BLaER1 treated with 17β-estradiol and CSF1 and Interleukin-3, amounts not matched to agents 10 nM and 100 nM (cell line): ENCODE measurements at regions not wholly inside any gene's neighbourhood (a gene's known extent, or its start where the extent isn't known, plus 50 kb on each side); places are given as distances from the start of the nearest gene placed in this dataset.
"Not testable (repeated sequence)": the region's sequence is repeated elsewhere in the genome, so short reads cannot be mapped to it uniquely, and the experiment has no call there.

Source experiments
- H3K27ac ChIP-seq, 11 experiments: shearing (Covaris generic); formaldehyde crosslinking; 2 replicates each; pipeline ENCODE4 v1.8.1; 2022
- H3K27me3 ChIP-seq, 11 experiments: shearing (Covaris generic); formaldehyde crosslinking; 2 replicates each; pipeline ENCODE4 v1.8.1; 2022
- H3K36me3 ChIP-seq, 11 experiments: shearing (Covaris generic); formaldehyde crosslinking; 2 replicates each; pipeline ENCODE4 v1.8.1; 2022
- H3K4me1 ChIP-seq, 10 experiments: shearing (Covaris generic); formaldehyde crosslinking; 2 replicates each; pipeline ENCODE4 v1.8.1; 2022
- H3K4me2 ChIP-seq, 11 experiments: shearing (Covaris generic); formaldehyde crosslinking; 2 replicates each; pipeline ENCODE4 v1.8.1; 2022
- H3K4me3 ChIP-seq, 10 experiments: shearing (Covaris generic); formaldehyde crosslinking; 2 replicates each; pipeline ENCODE4 v1.8.1; 2022
- H3K9ac ChIP-seq, 11 experiments: shearing (Covaris generic); formaldehyde crosslinking; 2 replicates each; pipeline ENCODE4 v1.8.1; 2022
- H3K9me3 ChIP-seq, 11 experiments: shearing (Covaris generic); formaldehyde crosslinking; replicated peaks in 1 of 11; 2 replicates each; pipeline ENCODE4 v1.8.1; 2022
- H4K20me1 ChIP-seq, 11 experiments: shearing (Covaris generic); formaldehyde crosslinking; 2 replicates each; pipeline ENCODE4 v1.8.1; 2022
- Cebpa-rat ChIP-seq, 11 experiments: shearing (Covaris generic); IDR thresholded peaks; 2 replicates each; pipeline ENCODE4 v1.8.1; 2022

- Histone ChIP-seq H3K36me3 (no peaks in the 10 kb centered on the region), H3K27ac (no peak overlapping the region), H3K27me3 (no peaks in the 10 kb centered on the region), H4K20me1 (no peaks in the 10 kb centered on the region), H3K9ac (no peak overlapping the region), H3K4me2 (no peak overlapping the region), H3K4me1 (peaks cover 0 to 8% (median 0%) of the 10 kb centered on the region in 10 experiments; a peak in 3 of 20 replicates), H3K4me3 (no peak overlapping the region), H3K9me3 (peaks cover 7 to 18% (median 12%) of the 10 kb centered on the region in 11 experiments; a peak in 21 of 22 replicates)
- TF ChIP-seq Cebpa-rat (IDR thresholded peaks at IDR 0.05): no peak
These were observed 69.3 kb upstream of the FAM241A start for GRCh38 chr4:112075906-112076305.

GRCh38 chr4:112076919-112077608 is 68.2 kb upstream of the FAM241A start:
- H3K27me3 ChIP-seq: no peaks in the 10 kb centered on the region
- H3K4me3 ChIP-seq: no peak overlapping the region
- no peak overlapping the region for H3K4me2 ChIP-seq
- no peaks in the 10 kb centered on the region for H3K36me3 ChIP-seq
- H3K9me3 ChIP-seq: peaks cover 7 to 18% (median 12%) of the 10 kb centered on the region in 11 experiments; a peak in 21 of 22 replicates
- no peak overlapping the region for H3K27ac ChIP-seq
- no peak overlapping the region for H3K9ac ChIP-seq
- TF ChIP-seq Cebpa-rat (IDR thresholded peaks at IDR 0.05): no peak
- no peaks in the 10 kb centered on the region for H4K20me1 ChIP-seq
- peaks cover 0 to 8% (median 0%) of the 10 kb centered on the region in 10 experiments; a peak in 3 of 20 replicates for H3K4me1 ChIP-seq

GRCh38 chr4:112077743-112078142 is 67.5 kb upstream of the FAM241A start:
- no peak for TF ChIP-seq Cebpa-rat (IDR thresholded peaks at IDR 0.05)
- Histone ChIP-seq H3K36me3 (no peaks in the 10 kb centered on the region), H3K9ac (no peak overlapping the region)

GRCh38 chr4:112082954-112083586 is 62.2 kb upstream of the FAM241A start:
- Histone ChIP-seq H3K27ac (no peak overlapping the region), H3K9ac (no peak overlapping the region), H3K9me3 (no peaks in the 10 kb centered on the region), H3K27me3 (no peaks in the 10 kb centered on the region), H3K4me3 (no peak overlapping the region), H3K4me1 (peaks cover 0 to 36% (median 3%) of the 10 kb centered on the region in 10 experiments; a peak in 7 of 20 replicates), H4K20me1 (no peaks in the 10 kb centered on the region), H3K4me2 (peak overlapping the region in 1 of 11 experiments; percentile 36; a peak in 1 of 22 replicates), H3K36me3 (no peaks in the 10 kb centered on the region)
- no peak for TF ChIP-seq Cebpa-rat (IDR thresholded peaks at IDR 0.05)

More at GRCh38 chr4:112077743-112078142, 67.5 kb upstream of the FAM241A start:
- no peaks in the 10 kb centered on the region for H4K20me1 ChIP-seq
- H3K27me3 ChIP-seq: no peaks in the 10 kb centered on the region
- no peak overlapping the region for H3K4me2 ChIP-seq
- no peak overlapping the region for H3K4me3 ChIP-seq
- H3K4me1 ChIP-seq: peaks cover 0 to 8% (median 0%) of the 10 kb centered on the region in 10 experiments; a peak in 3 of 20 replicates
- H3K9me3 ChIP-seq: peaks cover 7 to 16% (median 11%) of the 10 kb centered on the region in 11 experiments; a peak in 21 of 22 replicates
- no peak overlapping the region for H3K27ac ChIP-seq

- Histone ChIP-seq H3K27me3 (no peaks in the 10 kb centered on the region), H3K27ac (no peak overlapping the region), H3K4me2 (peak overlapping the region in 2 of 11 experiments; percentile 31 to 36; a peak in 5 of 22 replicates), H3K4me1 (peaks cover 0 to 36% (median 3%) of the 10 kb centered on the region in 10 experiments; a peak in 7 of 20 replicates), H3K36me3 (no peaks in the 10 kb centered on the region), H3K4me3 (no peak overlapping the region), H3K9ac (no peak overlapping the region), H3K9me3 (no peaks in the 10 kb centered on the region), H4K20me1 (no peaks in the 10 kb centered on the region)
- TF ChIP-seq Cebpa-rat (IDR thresholded peaks at IDR 0.05): no peak
These were observed 61.5 kb upstream of the FAM241A start for GRCh38 chr4:112083587-112084347.

GRCh38 chr4:112085156-112086035 is 59.9 kb upstream of the FAM241A start:
- Histone ChIP-seq H4K20me1 (no peaks in the 10 kb centered on the region), H3K4me3 (no peak overlapping the region), H3K36me3 (no peaks in the 10 kb centered on the region), H3K27ac (peak overlapping the region in 3 of 11 experiments; percentile 8 to 32 (median 22); a peak in 2 of 22 replicates), H3K27me3 (no peaks in the 10 kb centered on the region), H3K4me2 (peak overlapping the region in 5 of 11 experiments; percentile 6 to 45 (median 42); a peak in 8 of 22 replicates), H3K4me1 (peaks cover 0 to 31% (median 3%) of the 10 kb centered on the region in 10 experiments; a peak in 7 of 20 replicates), H3K9me3 (no peaks in the 10 kb centered on the region), H3K9ac (no peak overlapping the region)
- no peak for TF ChIP-seq Cebpa-rat (IDR thresholded peaks at IDR 0.05)

- H3K9ac ChIP-seq: no peak overlapping the region
- peaks cover 0 to 31% (median 3%) of the 10 kb centered on the region in 10 experiments; a peak in 7 of 20 replicates for H3K4me1 ChIP-seq
- no peaks in the 10 kb centered on the region for H3K9me3 ChIP-seq
- H3K4me2 ChIP-seq: peak overlapping the region in 3 of 11 experiments; percentile 42 to 45 (median 44); a peak in 4 of 22 replicates
- H3K4me3 ChIP-seq: no peak overlapping the region
- no peak for TF ChIP-seq Cebpa-rat (IDR thresholded peaks at IDR 0.05)
- H4K20me1 ChIP-seq: no peaks in the 10 kb centered on the region
- no peaks in the 10 kb centered on the region for H3K36me3 ChIP-seq
- H3K27ac ChIP-seq: peak overlapping the region in 1 of 11 experiments; percentile 22; a peak in 2 of 22 replicates
- H3K27me3 ChIP-seq: no peaks in the 10 kb centered on the region
These were observed 59.2 kb upstream of the FAM241A start for GRCh38 chr4:112086036-112086434.

GRCh38 chr4:112086661-112087060 is 58.6 kb upstream of the FAM241A start:
- H4K20me1 ChIP-seq, H3K27me3 ChIP-seq, H3K9ac ChIP-seq, H3K4me3 ChIP-seq, H3K36me3 ChIP-seq, H3K27ac ChIP-seq, H3K9me3 ChIP-seq, H3K4me2 ChIP-seq: not testable (repeated sequence)
- H3K4me1 ChIP-seq: peaks cover 0 to 31% (median 3%) of the 10 kb centered on the region in 10 experiments; a peak in 7 of 20 replicates

- not testable (repeated sequence) for H3K9me3 ChIP-seq, H3K4me1 ChIP-seq, H3K4me3 ChIP-seq, H3K27ac ChIP-seq, H3K9ac ChIP-seq, H4K20me1 ChIP-seq, H3K27me3 ChIP-seq, H3K36me3 ChIP-seq, H3K4me2 ChIP-seq
These were observed 52.9 kb upstream of the FAM241A start for GRCh38 chr4:112092330-112092729.
